ENCODE measurements at regions not wholly inside any gene's neighbourhood (a gene's known extent, or its start where the extent isn't known, plus 50 kb on each side); places are given as distances from the start of the nearest gene placed in this dataset.

DNA sequence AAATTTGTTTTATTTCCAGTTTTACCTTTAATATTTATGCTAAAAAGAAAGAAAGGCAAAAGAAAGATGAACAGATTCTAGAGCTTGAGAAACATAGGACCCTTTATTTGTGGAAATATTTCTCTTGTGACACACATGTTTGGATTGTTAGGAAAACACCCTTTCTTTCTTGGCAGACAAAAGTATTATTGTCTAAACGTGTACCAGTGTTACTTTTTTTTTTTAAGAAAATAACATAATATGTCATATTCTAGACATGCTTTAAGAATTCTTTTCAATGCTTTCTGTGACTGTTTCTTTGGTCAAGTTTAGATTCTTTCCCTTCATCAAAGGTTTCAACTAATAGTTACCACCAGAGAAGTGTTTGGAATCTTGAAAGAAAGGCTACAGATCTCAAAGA is 183.4 kb upstream of the CNR1 start:
- TF ChIP-seq CTCF (IDR thresholded peaks at IDR 0.05; ENCODE audit: insufficient read depth, low read depth, low read length) (no peak), EZH2 (IDR thresholded peaks at IDR 0.05; ENCODE audit: insufficient read depth, low read length) (no peak)

All from astrocyte (in vitro differentiated cells and primary cell).